Activated T-cell treated with anti-CD3 and anti-CD28 coated beads for 24 hours (primary cell): ENCODE measurements at regions not wholly inside any gene's neighbourhood (a gene's known extent, or its start where the extent isn't known, plus 50 kb on each side); places are given as distances from the start of the nearest gene placed in this dataset.

Experiments used
- DNase-seq: peaks from one replicate; pipeline ENCODE4 v3.0.0-alpha.2; 2020; ENCODE audit warnings: low read depth

- no peak for DNase-seq
Observed at GRCh38 chr4:13248621-13249298, 235.4 kb downstream of the RAB28 start.

- DNase-seq, result no peak
Observed at GRCh38 chr4:13246107-13246506, 238.0 kb downstream of the RAB28 start.

DNA sequence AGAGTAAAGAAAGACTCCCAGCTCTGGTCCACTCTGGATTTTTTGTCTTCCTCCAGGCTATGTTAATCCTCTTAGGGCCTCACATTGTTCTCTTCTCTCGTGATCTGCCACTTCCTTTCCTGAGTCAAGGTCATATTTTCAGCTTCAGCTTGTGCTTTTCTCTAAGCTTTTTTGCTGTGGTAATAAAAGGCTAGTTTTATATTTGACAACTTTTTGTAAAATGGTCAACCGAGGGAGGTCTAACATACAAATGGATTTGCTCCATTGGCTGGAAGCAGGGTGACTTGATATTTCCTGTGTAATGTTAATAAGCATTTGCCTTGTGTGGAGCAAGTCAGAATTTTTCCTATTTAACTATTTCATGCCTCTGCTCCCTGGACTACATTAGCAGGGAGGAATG, 239.7 kb downstream of the RAB28 start:
- DNase-seq, result no peak

DNA sequence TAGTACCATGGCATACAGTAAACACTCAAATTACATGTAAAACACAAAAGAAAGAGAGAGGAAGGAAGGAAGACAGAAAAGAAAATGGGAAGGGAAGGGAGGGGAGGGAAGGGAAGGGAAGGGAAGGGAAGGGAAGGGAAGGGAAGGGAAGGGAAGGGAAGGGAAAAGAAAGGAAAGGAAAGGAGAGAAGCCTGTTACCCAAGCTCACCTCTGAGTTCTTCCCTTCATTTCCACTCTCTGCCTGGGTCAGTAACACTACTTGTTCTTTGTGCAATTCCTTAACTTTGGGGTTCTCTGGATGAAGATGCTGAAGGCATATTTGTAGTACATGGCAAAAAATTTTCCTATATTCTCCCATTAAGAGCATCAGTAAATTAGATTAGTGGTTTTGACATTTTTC, 241.0 kb downstream of the RAB28 start:
- DNase-seq, result no peak

DNA sequence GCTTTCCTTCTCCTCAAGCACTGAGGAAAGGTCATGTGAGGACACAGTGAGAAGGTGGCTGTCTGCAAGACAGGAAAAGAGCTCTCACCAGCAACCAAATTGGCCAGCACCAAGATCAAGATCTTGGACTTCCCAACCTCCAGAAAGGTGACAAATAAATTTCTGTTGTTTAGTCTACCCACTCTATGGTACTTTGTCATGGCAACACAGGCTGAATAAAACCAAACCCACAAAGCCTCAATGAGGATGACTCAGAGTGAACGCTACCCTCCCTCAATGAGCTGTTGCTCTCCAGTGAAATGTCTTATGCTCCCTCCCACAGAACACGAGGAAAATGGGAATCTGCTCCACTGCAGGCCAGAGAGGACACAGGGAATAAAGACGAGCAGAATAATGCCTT, 244.1 kb downstream of the RAB28 start:
- no peak for DNase-seq

DNA sequence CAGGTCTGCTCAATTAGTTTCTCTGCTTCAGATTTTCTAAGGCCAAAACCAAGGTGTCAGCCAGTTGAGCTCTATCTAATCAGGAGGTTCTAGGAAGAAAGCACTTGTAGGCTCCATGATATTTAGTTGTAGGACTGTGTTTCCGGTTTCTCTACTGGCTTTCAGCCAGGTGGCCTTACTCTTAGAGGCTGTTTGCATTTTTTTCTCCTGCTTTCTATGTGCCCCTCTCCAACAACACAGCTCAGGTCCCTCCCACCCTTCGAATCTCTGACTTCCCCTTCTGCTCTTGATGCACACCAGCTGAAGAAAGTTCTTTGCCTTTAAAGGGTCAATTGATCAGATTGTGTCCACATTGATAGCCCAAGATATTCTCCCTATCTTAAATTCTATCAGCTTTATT, 245.2 kb downstream of the RAB28 start:
- no peak for DNase-seq

DNA sequence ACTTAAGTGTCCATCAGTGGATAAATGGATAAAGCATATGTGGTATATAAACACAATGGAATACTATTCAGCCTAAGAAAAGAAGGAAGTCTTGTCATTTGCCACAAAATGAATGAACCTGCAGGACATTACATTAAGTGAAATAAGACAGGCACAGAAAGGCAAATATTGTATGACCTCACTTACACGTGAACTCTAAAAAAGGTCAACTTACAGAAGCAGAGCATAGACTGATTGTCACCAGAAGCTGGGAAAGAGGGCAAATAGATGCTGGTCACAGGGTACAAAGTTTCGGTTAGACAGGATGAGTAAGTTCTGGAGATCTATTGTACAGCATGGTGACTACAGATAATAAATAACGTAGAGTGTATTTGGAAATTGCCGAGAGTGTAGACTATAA, 247.7 kb downstream of the RAB28 start:
- DNase-seq, result no peak

- DNase-seq, result no peak
Observed at GRCh38 chr4:13233755-13234154, 250.4 kb downstream of the RAB28 start.

DNA sequence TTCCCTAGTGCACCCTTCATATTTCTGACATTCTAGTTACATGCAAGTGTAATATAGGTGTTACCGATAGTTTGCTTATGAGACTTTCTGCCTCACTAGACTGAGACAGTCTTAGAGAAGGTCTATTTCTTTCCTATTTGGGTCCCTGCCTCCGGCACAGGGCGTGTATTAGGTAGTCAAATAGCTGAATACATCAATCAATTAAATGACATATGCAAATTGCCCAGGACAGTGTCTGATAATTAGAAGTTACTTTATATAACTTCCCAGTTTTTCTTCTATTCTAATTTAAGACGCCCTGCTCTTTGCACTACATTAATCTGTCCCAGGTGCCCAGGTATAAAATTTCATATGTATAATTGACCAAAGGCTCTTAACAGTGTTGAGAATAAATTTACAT, 264.2 kb downstream of the RAB28 start:
- DNase-seq, result no peak

GRCh38 chr4:13218326-13218958, 265.7 kb downstream of the RAB28 start:
- no peak for DNase-seq

- no peak for DNase-seq
Observed at GRCh38 chr4:13215560-13215959, 268.6 kb downstream of the RAB28 start.

GRCh38 chr4:13212936-13213335, 271.2 kb downstream of the RAB28 start:
- no peak for DNase-seq

DNA sequence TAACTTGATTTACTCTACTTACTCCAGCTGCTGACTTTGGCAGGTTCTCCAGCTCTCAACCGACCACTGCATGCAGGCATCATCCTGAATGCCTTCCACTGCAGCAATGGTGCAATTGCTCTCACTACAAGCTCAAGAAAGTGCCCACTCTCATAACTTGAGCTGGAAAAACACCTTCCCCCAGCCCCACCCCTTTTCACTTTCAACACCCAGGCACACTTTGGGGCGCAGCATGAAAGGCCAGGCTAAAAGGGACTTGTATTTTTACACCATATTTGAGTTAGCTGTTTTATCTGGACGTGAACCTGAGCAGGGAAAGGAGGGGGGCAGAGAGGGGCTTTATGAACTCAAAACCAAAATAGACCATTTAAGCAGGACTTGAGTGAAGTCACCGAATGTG, 274.5 kb downstream of the RAB28 start:
- no peak for DNase-seq

DNA sequence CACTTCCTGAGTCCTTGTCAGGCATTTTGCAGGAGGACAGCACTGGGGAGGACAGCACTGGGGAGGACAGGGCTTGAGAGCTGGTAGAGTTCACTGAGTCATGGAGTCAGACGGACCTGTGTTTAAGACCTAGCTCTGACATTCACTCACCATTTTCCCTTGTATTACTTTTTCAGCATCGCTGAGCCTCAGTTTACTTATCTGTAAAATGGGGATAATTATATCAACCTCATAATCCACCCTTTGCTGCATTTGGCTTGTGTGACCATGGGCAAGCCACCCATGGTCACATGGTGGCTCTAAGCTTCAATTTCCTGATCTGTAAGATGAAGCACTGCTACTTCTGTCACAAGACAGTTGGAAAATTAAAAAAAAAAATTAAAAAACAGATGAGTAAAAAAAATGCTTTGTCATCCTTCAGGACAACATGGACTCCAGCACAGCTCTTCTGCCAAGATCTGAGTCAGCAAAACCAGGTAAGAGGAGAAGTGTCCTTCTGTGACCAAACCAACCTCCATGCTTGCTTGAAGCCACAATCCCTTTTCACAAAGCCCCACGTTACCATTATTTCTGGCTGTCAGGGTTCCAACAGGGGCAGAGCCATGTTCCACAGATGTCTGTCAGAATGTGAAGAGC, 275.5 kb downstream of the RAB28 start:
- DNase-seq, result no peak

DNA sequence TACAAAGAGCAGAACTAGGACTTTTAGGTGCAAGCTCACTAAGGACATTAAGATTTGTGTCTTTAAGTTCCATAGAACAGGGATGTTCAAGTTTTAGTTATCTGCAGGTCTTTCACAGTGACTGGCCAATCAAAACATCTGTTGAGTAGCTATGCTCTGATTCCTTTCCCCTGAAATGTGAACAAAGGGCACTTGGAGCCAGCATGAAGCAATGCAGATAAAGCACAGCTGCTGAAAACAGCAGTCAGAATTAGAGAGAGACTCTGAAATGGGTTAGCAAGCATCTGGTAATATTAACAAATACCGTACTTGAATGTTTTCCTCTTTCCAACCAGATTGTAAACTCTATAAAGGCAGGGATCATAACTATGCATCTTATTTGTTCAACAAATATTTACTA, 276.9 kb downstream of the RAB28 start:
- no peak for DNase-seq

DNA sequence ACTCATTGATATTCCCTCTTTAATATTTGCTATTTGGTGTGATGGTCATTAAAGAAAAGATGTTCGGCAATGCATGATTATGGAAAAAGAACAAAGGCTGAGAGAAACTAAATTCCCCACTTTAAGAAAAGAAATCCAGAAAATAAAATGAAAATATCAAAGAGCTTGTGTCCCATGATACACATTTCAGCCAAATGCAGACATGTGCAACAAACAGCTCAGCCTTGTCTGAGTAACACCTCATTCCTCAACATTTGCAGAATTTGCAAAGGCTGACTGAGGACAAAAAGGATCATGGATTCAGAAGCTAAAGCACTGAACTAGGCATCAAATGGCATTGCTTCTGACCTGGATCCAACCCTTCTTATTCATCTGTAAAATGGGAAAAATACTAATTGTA, 281.0 kb downstream of the RAB28 start:
- no peak for DNase-seq

GRCh38 chr4:13202701-13203100, 281.4 kb downstream of the RAB28 start:
- DNase-seq, result no peak

GRCh38 chr4:13201241-13201640, 282.9 kb downstream of the RAB28 start:
- no peak for DNase-seq

DNA sequence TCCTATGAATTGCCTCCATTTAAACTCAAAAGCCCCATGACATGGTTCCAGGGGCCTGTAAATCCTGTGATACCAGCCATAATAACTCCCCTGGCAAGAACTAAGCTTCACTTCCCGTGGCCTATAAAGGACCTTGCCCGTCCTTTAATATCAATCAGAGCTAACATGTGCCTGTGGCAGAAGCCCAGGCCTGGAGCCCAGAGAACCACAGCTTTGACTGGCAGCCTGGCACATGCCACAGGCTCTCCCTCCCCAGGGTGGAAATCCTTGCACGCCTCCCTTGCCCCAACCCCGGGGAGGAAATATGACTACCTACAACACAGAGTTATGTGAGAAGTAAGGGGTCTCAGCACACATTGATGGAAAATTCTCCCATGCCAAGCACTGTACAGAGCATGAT, 287.4 kb downstream of the RAB28 start:
- no peak for DNase-seq

DNA sequence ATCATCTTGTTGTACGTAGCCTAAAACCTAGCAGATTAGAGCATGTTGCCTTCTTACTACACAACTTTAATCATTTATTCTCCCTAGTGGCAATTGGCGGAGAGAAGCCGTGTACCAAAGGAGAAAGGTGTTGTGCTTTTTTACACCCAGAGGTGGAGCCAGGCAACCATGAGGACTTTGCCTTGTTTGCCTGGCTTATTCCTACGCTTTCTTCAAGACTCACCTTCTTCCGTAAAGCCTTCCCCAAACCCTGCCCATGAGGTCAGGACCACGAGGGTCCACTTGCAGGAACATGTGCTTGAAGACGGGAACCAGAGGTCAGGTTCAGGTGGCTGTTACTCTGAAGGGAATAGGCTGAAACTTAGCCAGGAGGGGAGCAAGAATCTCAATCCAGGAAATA, 290.5 kb downstream of the RAB28 start:
- DNase-seq, result no peak

DNA sequence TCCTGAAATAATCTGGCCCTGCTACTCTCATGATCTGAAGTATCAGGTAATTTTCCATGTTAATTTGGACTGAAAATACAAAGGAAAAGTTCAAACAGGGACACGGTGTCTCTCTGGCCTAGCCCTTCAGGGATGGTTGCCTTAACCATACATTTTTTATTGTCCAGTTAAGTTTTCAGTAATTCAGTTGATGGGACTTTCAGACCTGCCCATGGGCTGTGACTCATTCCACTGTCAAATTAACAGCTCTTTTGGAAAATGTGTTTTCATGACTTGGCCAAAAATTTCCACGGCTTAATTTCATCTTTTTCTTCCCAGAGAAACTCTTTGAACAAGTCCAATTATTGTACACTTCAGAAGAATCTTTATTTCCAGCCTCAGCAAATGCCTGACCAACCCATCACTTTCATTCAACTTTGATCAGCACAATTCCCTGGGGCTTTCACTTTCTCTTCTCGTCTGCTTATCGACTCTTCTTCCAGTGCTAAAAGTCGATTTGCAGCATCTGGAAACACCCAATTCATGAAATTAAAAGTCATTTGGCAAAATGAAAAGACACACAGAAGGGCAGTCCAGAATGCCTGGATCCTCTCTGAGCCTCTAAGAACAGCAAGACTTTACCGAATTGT, 293.9 kb downstream of the RAB28 start:
- DNase-seq, result no peak

DNA sequence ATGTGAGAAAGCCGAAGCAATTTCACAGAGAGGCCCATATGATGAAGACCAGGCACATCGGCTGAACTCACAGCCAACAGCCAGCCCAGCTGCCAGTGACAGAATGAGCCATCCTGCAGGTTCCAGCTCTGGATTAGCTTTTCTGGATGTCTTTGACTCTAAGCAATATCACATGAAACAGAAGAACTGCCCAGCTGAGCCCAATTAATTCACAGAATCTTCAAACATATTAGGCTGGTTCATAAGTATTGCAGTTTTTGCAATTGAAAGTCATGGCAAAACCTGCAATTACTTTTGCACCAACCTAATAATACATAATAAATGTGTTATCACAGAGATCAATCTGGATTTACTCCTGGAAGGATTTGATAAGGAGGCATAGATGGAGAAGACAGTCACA, 299.9 kb downstream of the RAB28 start:
- no peak for DNase-seq

- no peak for DNase-seq
Observed at GRCh38 chr4:13182133-13182532, 302.0 kb downstream of the RAB28 start.
